ENCODE measurements at regions not wholly inside any gene's neighbourhood (a gene's known extent, or its start where the extent isn't known, plus 50 kb on each side); places are given as distances from the start of the nearest gene placed in this dataset.

DNA sequence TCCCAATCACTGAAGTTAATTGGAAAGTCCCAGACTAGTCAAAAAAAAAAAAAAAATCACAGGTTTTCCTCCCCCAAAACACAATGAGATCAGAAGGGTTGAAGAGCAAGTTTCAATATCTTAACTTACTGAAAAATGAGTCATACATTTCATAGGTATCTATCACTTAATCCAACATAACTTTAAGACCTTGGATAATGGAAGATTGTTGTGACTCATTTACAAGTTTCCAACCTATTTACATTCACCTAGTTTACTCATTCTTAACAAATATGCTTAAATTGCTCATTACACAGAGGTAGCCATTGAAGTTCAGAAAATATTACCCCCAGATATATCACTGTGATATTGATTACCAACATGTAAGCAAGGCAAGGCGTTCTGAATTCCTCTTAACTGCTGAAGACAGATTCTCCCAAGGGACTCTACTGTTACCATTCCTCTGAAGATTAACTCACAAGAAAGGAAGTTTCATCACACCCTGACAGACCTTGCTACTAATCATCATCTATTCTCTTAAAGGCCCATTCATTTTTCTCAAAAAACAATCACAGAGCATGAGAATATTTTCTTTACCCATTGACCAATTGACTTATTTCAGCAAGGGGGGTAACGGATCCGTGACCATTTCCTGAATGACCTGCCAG, 563.8 kb downstream of the TLE1 start:
- no peak overlapping the region for H3K27ac ChIP-seq
- H3K4me3 ChIP-seq: no peak overlapping the region
- no peak for TF ChIP-seq POLR2AphosphoS5 (IDR thresholded peaks at IDR 0.05; ENCODE audit: insufficient read depth in 1 of 2, low read depth in 1 of 2)
- TF ChIP-seq, protein P1, sequence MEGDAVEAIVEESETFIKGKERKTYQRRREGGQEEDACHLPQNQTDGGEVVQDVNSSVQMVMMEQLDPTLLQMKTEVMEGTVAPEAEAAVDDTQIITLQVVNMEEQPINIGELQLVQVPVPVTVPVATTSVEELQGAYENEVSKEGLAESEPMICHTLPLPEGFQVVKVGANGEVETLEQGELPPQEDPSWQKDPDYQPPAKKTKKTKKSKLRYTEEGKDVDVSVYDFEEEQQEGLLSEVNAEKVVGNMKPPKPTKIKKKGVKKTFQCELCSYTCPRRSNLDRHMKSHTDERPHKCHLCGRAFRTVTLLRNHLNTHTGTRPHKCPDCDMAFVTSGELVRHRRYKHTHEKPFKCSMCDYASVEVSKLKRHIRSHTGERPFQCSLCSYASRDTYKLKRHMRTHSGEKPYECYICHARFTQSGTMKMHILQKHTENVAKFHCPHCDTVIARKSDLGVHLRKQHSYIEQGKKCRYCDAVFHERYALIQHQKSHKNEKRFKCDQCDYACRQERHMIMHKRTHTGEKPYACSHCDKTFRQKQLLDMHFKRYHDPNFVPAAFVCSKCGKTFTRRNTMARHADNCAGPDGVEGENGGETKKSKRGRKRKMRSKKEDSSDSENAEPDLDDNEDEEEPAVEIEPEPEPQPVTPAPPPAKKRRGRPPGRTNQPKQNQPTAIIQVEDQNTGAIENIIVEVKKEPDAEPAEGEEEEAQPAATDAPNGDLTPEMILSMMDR (IDR thresholded peaks at IDR 0.05): no peak
- no peak for TF ChIP-seq POLR2A (IDR thresholded peaks at IDR 0.05)
- DNase-seq (ENCODE audit: extremely low spot score in 2 of 2): no peak
- no peaks in the 10 kb centered on the region for H3K9me3 ChIP-seq
- H3K36me3 ChIP-seq: no peaks in the 10 kb centered on the region
- H3K27me3 ChIP-seq: no peaks in the 10 kb centered on the region
- H3K4me1 ChIP-seq: no peaks in the 10 kb centered on the region
- intact Hi-C loops (cut with DNase I): no loop called here

DNA sequence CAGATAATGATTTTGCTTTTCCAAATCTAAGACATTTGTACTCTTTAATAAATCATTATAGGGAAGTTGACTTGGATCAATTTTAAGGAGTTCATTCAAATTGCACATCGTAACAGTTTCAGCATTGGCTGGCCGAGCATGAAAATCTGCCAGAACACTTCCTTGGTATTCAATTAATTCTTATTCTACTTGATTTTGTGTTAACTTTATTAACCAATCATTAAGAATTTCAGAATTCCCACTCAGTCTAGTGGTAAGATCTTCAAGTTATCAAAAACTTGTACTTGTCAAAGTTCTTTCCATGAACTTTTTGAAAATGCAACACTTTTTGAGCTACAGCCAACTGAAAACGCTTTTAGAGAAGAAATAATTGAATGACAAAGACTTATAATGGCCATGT, 565.8 kb downstream of the TLE1 start:
- no peaks in the 10 kb centered on the region for H3K4me1 ChIP-seq
- intact Hi-C loops (cut with DNase I): no loop called here
- TF ChIP-seq POLR2A (IDR thresholded peaks at IDR 0.05): no peak
- TF ChIP-seq POLR2AphosphoS5 (IDR thresholded peaks at IDR 0.05; ENCODE audit: insufficient read depth in 1 of 2, low read depth in 1 of 2): no peak
- TF ChIP-seq, protein P1 (IDR thresholded peaks at IDR 0.05): no peak
- H3K4me3 ChIP-seq: no peak overlapping the region
- H3K27ac ChIP-seq: no peak overlapping the region
- no peaks in the 10 kb centered on the region for H3K9me3 ChIP-seq
- no peaks in the 10 kb centered on the region for H3K36me3 ChIP-seq
- H3K27me3 ChIP-seq: no peaks in the 10 kb centered on the region
- DNase-seq (ENCODE audit: extremely low spot score in 2 of 2): no peak

- no peaks in the 10 kb centered on the region for H3K27me3 ChIP-seq
- H3K36me3 ChIP-seq: no peaks in the 10 kb centered on the region
- no peaks in the 10 kb centered on the region for H3K9me3 ChIP-seq
- no peaks in the 10 kb centered on the region for H3K4me1 ChIP-seq
- intact Hi-C loops (cut with DNase I): no loop called here
- DNase-seq (ENCODE audit: extremely low spot score in 2 of 2): no peak
- no peak overlapping the region for H3K4me3 ChIP-seq
- H3K27ac ChIP-seq: no peak overlapping the region
- TF ChIP-seq, protein P1 (IDR thresholded peaks at IDR 0.05): no peak
- TF ChIP-seq POLR2AphosphoS5 (IDR thresholded peaks at IDR 0.05; ENCODE audit: insufficient read depth in 1 of 2, low read depth in 1 of 2): no peak
- no peak for TF ChIP-seq POLR2A (IDR thresholded peaks at IDR 0.05)
Observed at GRCh38 chr9:81122749-81123148, 566.6 kb downstream of the TLE1 start.

DNA sequence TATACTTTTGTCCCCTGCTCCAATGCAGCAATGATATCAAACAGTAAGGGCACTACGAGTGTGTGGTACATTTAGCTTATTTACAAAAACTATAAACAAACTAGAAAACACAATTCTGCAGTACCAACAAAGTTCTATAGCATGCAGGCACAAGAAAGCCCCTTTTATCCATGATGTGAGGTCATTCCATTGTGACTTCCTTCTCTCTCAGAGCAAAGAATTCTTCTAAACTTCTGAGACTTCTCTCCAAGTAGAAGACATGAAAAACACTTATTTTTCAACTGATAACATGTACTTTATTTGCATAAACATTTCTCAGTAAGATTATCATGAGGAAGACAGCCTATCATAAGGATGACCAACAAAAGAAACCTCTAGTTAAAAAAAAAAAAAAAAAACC, 569.8 kb downstream of the TLE1 start:
- Histone ChIP-seq H3K27ac (no peak overlapping the region), H3K36me3 (no peaks in the 10 kb centered on the region), H3K4me1 (peaks cover 8% of the 10 kb centered on the region), H3K4me3 (no peak overlapping the region), H3K27me3 (no peaks in the 10 kb centered on the region), H3K9me3 (no peaks in the 10 kb centered on the region)
- intact Hi-C loops (cut with DNase I): no loop called here
- TF ChIP-seq, protein P1 (IDR thresholded peaks at IDR 0.05): no peak
- TF ChIP-seq POLR2A (IDR thresholded peaks at IDR 0.05) (no peak), POLR2AphosphoS5 (IDR thresholded peaks at IDR 0.05; ENCODE audit: insufficient read depth in 1 of 2, low read depth in 1 of 2) (no peak)
- DNase-seq (ENCODE audit: extremely low spot score in 2 of 2): no peak

DNA sequence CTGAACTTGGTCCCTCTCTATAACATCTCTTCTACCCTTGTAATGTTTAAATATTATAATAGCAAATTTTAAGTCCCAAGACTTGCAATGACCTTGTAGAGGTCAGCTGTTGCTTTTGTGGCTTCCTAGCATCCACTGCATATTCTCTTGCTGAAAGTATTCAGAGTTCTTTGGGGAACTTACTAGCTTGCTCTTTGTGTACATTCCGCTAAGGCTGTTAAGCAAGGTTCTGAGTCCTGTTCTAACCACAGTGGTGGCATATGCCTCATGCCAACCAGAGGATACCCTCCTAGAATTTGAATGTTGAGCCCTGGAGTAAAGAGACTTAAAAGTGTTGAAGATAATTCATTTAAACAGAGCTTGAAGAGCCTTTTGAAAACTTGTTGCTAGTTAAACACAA, 570.9 kb downstream of the TLE1 start:
- no peak for DNase-seq (ENCODE audit: extremely low spot score in 2 of 2)
- intact Hi-C loops (cut with DNase I): no loop called here
- no peaks in the 10 kb centered on the region for H3K36me3 ChIP-seq
- TF ChIP-seq POLR2AphosphoS5 (IDR thresholded peaks at IDR 0.05; ENCODE audit: insufficient read depth in 1 of 2, low read depth in 1 of 2): no peak
- TF ChIP-seq POLR2A (IDR thresholded peaks at IDR 0.05): no peak
- TF ChIP-seq, protein P1 (IDR thresholded peaks at IDR 0.05): no peak
- no peaks in the 10 kb centered on the region for H3K9me3 ChIP-seq
- H3K4me1 ChIP-seq: peaks cover 8% of the 10 kb centered on the region
- H3K27ac ChIP-seq: no peak overlapping the region
- no peak overlapping the region for H3K4me3 ChIP-seq
- H3K27me3 ChIP-seq: no peaks in the 10 kb centered on the region

Data from vagina (tissue), 2 donors.